ENCODE measurements at regions not wholly inside any gene's neighbourhood (a gene's known extent, or its start where the extent isn't known, plus 50 kb on each side); places are given as distances from the start of the nearest gene placed in this dataset.

DNA sequence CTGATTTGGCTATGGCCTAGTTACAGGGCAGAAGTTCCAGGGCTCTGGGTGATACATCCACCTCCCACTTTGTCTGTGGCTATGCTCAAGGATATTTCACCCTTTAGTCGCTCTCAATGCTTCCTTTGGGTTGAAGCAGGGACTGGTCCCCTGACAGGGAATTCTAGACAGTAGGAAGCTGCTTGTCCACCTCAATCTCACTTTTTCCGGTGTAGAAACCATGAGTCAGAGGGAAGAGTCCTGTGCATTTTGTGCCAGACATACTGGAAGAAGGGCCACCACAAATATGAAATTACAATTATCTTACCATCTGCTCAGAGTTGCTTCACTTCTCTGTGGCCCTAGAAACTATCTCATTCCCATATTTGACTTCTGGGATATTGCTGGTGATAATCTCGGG, 413.7 kb upstream of the FAT3 start:
- no peak for DNase-seq (ENCODE audit: low spot score)

- no peak for DNase-seq (ENCODE audit: low spot score)
Observed at GRCh38 chr11:91805293-91805692, 419.3 kb upstream of the FAT3 start.

DNA sequence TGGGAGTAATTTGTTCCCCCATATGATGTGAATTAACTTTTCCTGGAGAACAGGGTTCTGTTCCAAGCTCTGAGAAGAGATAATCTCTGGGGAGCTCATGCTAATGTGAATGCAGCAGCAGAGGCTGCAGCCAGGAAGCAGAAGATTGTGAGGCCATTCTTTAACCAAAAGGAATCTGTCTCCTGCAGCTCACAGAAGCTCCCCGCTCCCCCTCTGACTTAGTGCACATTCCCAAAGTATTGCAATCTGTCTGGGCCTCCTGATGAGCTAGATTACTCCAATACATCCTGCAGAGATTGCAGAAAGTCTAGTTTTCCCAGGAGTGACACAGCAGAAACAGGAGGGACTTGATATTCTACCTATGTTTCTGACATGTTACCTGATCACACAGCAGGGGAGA, 420.6 kb upstream of the FAT3 start:
- no peak for DNase-seq (ENCODE audit: low spot score)

- DNase-seq (ENCODE audit: low spot score): no peak
Observed at GRCh38 chr11:91802475-91802874, 422.1 kb upstream of the FAT3 start.

DNA sequence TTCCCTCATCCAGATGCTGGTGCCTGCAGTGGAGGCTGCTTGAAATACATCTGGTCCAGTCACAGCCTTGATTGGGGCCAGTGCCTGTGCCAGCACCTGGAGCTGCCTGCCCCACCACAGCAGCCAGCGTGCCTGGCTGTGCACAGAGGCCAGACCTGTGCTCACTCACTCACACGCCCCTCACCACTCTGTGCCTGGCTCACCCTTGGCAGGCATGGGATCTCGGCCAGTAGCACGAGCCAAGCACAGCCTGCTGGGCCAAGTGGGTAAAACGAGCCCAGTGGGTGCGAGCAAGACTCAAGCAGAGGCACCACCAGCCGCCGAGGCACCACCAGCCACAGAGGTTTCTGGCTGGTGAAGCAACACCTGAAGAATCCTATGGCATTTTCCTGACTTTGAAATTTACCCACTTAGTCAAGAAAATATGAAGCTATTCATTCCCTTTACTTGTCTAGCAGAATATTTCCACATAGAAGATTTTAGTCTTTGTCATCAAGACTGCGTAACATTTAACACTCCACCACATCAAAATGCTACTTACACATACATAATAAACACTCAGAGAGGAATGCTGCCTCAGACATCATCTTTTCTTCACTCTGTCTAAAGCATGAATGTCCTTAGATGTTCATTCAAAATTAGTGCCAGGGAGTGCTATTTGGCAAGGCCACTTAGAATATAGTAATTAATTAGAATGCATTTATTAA, 424.3 kb upstream of the FAT3 start:
- no peak for DNase-seq (ENCODE audit: low spot score)

DNA sequence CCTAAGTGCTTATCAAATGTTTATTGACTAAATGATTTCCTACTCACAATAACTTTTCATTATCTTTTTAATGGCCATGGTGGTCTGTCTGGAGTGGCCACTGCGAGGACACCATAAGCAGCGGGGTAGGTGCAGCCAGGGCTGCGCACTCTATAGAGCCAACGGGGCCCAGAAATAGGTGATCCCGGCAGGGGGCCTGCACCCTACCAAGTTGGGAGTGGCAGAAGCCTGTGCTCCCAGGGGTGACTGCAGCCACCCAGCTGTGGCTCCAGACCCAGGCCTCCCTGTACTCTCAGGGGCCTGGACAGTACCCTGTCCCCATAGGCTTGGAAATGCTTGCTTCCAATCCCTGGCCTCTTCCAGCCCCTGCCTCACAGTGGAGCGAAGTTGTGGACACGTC, 426.4 kb upstream of the FAT3 start:
- no peak for DNase-seq (ENCODE audit: low spot score)

DNA sequence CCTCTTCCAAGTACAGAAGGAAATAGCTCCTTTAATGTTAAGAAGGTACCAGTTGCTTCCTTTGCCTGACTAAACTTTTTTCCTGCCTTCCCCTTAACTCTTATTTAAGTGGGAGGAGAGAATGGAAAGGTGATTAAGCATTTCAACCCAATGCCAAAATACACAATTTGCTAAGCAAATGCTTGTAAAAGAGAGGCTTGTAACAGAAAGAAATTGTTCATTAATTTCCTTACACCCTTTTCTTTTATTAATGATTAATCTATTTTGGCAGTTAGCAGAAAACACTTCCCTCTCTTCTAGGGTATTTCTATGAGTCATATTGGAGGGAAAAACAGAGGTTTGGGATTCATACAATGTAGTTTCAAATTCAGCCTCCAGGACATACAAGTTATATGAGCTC, 427.6 kb upstream of the FAT3 start:
- DNase-seq (ENCODE audit: low spot score): no peak

DNA sequence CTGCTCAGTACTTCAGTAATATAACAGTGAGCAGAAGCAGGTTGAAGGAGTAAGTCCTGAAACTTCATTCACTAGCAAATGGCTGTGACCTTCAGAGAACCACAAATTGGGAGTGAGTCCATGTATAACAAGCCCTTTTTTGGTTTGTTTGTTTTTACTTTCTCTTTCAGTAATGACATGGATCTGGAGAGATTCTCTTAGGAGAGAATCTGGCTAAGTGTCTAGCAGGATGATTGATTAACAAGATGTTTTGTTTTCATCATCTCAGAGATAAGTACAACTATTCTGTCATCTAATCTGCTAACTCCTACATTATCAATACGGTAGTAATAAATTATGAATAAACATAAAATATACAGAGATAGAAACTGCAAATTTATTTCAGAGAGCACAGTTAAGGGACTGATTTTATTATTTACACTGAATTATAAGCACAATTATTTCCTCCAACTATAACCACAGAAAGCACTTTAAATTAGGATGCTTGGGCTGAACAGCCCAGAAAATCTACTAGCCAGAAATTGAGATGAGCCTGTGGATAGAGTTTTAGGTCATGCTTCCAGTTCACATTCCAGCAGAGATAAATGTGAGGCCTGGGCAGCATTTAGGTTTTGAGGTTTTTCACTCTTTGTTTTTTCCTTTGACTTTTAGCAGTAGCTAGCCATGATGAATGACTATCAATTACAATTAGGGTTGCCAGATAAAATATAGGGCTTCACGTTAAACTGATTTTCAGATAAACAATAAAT, 429.3 kb upstream of the FAT3 start:
- DNase-seq (ENCODE audit: low spot score): no peak

DNA sequence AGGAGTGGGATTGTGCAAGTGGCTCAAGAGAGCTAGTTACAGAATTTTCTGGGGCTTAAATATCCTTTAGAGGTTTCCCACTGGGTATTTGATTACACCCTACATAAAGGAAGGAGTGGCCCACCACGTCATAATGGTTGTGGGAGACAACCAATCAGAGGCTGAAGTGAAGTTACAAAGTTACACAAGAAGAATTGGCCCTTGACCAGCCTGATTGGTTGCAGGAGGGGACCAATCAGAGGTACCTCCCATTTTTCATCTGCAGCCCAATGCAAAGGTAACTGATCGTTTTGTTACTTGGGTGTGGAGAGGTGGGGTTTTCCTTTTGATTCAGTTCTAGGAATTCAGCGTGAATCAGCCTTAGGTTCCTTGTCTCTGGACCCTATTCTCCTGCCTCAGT, 430.5 kb upstream of the FAT3 start:
- DNase-seq (ENCODE audit: low spot score): no peak

GRCh38 chr11:91792779-91793262, 431.8 kb upstream of the FAT3 start:
- DNase-seq (ENCODE audit: low spot score): no peak

DNA sequence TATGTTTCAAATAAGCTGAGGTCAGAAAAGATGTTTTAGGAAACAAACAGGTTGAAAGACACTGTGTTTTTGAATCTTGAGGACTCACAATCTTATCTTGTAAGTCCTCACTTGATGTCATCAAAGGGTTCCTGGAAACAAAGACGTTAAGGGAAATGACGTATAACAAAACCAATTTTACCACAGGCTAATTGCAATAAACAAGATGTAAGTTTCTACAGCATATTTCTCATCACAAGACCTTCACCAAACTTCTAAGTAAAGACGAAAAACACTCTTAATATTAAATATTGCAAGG, 433.5 kb upstream of the FAT3 start:
- no peak for DNase-seq (ENCODE audit: low spot score)

DNA sequence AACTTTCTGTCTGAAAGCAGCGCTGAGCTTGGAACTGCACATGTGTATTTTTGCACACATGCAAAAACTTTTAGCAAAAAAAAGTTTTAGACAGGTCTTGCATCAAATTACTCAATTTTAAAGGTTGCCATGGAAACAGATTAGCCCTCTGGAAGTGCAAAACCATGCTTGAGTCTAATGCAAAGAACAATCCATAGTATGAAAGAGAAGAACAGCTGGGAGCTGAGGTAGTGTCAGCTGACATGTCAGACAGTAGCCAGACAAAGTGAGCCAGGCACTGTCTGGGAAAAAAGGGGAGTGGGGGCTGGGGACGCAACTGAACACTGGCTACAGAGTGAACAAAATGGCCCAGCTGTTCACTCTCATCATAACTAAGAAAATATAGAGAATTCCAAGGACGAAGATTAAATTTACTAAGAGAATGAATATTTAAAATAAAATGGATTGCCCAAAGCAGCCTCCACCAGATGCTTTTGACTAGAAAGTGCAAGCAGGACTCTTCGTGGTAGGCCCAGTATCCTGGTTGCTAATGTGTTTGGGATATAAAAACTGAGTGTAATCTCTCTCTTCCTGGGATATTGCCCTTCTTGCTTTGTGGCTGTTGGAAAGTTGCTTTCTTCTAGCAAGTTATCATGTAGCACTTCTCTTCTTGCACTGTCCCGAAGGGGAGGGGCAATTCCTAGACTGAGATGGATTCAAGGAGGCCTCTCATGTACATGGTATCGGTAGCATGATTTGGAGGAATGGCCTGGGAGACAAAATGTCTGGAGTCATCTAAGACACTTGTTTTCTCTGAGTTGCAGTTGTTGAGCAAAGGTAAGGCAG, 434.1 kb upstream of the FAT3 start:
- no peak for DNase-seq (ENCODE audit: low spot score)

GRCh38 chr11:91788764-91789163, 435.9 kb upstream of the FAT3 start:
- DNase-seq (ENCODE audit: low spot score): no peak

- DNase-seq (ENCODE audit: low spot score): no peak
Observed at GRCh38 chr11:91786097-91786496, 438.5 kb upstream of the FAT3 start.

GRCh38 chr11:91783173-91783572, 441.4 kb upstream of the FAT3 start:
- DNase-seq (ENCODE audit: low spot score): no peak

DNA sequence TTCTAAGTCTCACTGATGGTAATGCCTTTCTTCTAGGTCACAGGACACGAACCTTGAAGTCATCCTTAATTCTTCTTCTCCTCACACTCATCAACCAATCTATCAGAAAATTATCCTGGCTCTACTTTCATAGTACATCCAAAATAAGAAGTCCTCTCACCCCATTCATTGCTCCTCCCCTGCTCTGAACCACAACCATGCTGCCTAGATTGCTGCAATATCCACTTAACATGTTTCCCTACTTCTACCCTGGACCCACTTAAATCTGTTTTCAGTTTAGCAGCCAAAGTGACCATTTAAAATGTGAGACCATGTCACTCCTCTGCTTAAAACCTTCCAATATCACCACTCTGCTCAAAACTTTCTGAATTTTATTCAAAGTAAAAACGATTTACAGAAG, 445.9 kb upstream of the FAT3 start:
- DNase-seq (ENCODE audit: low spot score): no peak

GRCh38 chr11:91776655-91777054, 448.0 kb upstream of the FAT3 start:
- DNase-seq (ENCODE audit: low spot score): no peak

GRCh38 chr11:91773090-91773489, 451.5 kb upstream of the FAT3 start:
- no peak for DNase-seq (ENCODE audit: low spot score)

- DNase-seq (ENCODE audit: low spot score): no peak
Observed at GRCh38 chr11:91771961-91772360, 452.7 kb upstream of the FAT3 start.

- DNase-seq (ENCODE audit: low spot score): no peak
Observed at GRCh38 chr11:91768783-91769182, 455.8 kb upstream of the FAT3 start.

GRCh38 chr11:91763331-91763730, 461.3 kb upstream of the FAT3 start:
- DNase-seq (ENCODE audit: low spot score): no peak

DNA sequence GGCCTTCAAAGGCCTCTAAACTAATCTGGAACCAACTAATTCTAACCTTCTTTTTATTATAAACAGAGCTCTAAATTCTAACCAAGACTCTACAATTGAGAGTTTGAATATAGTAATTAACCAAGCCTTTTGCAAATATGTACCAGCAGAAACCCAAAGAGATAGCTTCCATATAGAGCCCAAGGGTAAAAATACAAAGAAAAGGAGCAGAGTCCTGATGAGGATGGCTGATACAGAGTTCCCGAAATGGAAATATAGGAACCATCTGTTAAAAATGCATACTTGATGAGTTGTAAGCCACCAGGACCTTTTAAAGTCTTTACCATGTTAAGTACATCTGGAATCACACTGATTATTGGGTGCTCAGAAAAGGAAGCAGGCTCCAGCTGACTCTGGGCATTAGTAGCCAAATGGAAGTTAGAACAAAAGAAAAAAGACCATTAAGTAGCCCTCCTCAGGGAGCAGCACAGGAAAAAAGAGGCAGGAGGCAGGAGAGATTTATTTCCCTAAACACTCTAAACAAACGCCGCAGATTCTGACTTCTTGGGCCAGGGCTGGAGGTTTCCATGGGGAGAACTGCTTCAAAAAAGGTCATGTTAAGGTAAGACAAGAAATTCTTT, 463.1 kb upstream of the FAT3 start:
- no peak for DNase-seq (ENCODE audit: low spot score)

All from mucosa of gallbladder (tissue), 1 donor.